Cerebellar cortex (tissue), 1 donor: ENCODE measurements at regions not wholly inside any gene's neighbourhood (a gene's known extent, or its start where the extent isn't known, plus 50 kb on each side); places are given as distances from the start of the nearest gene placed in this dataset.
"Not testable (repeated sequence)": the region's sequence is repeated elsewhere in the genome, so short reads cannot be mapped to it uniquely, and the experiment has no call there.

Source experiments
- DNase-seq: peaks from one replicate; pipeline ENCODE4 v3.0.0-alpha.2; 2015; ENCODE audit warnings: low spot score

- DNase-seq, result no peak
Observed at GRCh38 chr6:51479296-51479695, 608.1 kb downstream of the PKHD1 start.

DNA sequence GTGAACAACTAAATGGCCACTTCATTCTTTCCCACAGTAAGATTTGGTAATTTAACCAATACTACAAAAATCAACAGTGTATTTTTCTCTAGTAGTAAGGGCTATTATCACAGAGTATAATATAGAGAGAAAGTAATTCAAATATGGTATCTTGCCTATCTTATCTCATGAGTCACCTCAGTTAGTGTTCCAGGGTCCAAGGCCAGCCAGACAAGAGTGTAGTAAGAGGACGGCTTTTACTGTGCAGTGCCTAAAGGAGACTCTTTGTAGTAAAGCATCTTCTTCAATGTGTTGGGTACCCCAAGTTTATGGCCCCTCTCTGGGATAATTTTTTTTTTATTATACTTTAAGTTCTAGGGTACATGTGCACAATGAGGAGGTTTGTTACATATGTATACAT is 607.4 kb downstream of the PKHD1 start:
- DNase-seq, result no peak

- DNase-seq, result not testable (repeated sequence)
Observed at GRCh38 chr6:51485869-51486268, 601.5 kb downstream of the PKHD1 start.

DNA sequence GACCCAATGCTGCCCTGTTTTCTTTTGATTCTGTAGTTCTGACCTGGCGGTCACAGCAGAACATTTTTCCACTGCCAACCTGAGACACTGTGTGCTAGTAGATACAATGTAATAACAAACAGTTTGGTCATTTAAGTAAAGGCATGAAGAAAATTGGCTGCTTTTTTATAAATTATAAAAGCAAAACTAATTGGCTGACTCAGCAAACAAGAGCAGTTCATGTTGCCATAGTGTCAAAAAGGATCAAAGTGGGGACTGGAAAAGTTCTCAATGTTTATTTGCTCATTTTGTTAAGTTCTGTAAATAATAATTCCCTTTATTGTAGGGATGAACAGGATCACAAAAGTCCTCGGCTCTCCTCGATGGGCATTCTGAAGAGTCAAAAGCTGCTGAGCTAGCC is 599.5 kb downstream of the PKHD1 start:
- DNase-seq, result no peak

DNA sequence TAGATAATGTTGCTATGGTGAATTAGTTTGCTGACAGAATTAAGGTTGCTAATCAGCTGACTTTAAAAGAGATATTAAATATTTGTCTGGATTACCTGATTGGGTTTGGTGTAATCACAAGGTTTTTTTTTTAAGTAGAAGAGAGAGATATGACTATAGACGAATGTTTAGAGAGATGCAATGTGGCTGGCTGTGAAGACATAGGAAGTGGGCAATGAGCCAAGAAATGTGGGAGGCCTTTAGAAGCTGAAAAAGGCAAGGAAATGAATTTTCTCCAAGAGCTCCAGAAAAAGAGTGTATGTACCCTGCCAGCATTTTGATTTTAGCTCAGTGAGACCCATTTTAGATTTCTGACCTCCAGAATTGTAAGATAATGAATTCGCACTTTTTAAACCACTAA is 598.3 kb downstream of the PKHD1 start:
- no peak for DNase-seq

DNA sequence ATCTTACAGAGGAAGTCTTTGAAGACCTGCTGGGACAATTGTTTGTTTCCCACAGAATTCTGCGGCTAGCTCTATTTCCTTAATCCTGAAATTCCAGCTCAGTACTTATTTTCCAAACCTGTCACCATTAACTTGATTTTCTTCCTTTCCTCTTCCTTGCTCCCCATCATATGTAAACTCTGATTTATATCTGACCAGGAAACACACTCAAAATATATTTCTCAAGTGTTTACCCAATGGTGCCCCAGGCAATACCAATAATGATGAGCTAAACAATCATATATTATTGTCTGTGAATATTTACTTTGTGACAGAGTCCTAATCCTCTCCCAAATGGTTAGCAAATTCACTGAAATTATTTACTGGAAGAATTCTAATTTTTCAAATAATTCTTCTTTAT is 597.3 kb downstream of the PKHD1 start:
- no peak for DNase-seq

DNA sequence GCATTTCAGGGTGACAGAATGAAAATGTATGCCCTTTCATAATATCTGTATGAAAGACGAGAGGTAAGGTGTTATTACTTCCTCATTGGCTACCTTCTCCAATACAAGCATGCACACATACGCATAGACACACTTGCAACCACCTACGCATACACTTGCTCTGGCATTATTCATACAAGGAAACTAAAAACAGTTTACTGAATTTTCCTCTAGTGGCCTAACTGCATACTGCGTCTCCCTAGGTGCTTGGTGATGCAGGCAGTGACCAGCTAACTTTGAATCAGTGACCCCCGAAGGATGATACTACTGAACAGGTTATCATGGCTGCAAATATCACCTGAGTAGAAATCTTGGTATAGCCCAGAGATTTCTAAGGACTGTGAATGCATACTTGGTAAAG is 593.1 kb downstream of the PKHD1 start:
- DNase-seq, result no peak

DNA sequence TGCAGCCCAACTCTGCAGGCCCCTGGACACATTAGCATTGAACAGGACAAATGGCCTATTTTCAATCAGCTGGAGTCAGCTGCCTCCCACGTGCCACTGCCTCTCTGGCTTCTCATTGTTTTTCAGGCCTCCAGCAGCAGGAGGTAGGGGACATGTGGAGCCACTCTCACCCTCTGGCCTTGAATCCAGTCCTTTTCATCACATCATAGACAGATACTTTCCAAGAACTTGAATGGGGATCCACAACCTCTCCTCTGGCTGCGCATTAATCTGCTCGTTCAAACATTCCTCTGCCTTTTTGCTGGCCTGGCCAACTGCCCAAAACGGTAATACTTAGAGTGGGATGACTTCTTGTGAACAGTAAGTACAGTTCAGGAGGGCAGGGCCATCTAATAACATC is 592.3 kb downstream of the PKHD1 start:
- DNase-seq, result peak; percentile 25

DNA sequence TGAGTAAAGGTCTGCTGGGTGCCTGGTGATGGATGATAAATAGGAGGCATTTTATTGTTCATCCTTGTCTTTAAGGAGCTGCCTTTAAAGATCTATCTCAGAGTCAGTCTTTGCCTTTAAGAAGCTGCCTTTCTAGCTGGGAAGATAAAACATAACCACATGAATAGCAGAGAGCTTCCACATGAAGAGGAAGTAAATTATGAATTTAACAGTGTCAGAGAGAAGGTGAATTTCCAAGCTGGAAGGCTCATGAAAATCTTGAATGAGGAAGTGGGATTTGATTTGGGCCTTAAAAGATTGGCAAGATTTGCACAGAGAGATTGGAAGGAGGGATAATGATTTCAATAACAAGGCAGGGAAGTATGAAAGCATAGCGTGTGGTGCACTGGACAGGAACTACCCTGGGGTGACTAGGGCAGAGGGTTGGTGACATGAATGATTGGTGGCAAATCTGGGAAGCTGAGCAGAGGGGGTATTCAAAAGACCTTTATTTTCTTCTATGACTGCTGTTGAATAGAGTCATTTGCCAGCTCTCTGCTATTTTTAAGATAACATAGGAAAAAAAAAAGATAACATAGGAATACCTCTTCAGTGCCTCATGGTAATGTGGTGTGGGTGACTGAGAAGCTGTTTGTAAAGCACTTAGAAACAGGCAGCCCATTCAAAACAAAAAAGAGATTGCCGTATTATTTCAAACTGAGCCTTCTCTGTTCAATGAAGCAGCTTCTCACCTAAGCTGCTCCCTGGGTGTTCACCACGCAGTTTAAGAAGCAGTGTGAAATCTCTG is 591.6 kb downstream of the PKHD1 start:
- DNase-seq, result no peak

GRCh38 chr6:51502996-51503395 is 584.4 kb downstream of the PKHD1 start:
- DNase-seq, result no peak

- no peak for DNase-seq
Observed at GRCh38 chr6:51505434-51505833, 582.0 kb downstream of the PKHD1 start.

DNA sequence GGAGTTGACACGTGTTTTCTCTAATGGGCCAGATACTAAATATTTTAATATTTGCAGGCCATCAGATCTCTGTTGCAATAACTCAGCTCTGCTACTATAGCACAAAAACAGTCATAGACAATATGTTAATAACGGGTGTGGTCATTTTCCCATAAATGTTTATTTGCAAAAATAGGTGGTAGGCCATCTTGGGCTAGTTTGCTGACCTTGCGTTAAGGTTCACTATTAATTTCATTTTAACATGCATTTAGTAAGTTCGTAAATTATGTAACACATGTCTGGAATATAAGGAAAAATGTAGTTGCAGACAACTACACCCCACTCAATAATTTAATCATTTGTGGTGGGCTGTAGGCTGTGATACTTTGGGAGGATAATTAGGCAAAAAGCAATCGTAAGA is 577.8 kb downstream of the PKHD1 start:
- no peak for DNase-seq

DNA sequence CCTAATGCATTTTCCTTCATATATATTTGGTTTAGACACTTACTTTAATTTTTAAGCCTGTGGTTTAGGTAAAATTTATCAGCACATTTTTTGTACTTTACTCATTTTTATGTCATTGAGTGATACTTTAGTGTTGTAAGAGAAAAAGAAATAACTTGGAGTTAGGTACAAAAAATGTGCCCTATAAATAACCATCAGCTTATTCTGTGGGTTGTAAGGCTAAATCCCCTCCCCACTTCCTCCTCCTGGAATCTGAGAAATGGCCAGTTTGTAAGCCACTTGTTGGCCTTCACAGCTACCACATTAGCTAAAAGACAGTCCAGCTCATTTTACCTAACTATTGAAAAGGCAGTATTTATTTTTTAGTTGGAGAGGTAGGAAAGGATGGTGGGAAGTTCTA is 576.3 kb downstream of the PKHD1 start:
- DNase-seq, result no peak

- no peak for DNase-seq
Observed at GRCh38 chr6:51513891-51514747, 573.3 kb downstream of the PKHD1 start.

DNA sequence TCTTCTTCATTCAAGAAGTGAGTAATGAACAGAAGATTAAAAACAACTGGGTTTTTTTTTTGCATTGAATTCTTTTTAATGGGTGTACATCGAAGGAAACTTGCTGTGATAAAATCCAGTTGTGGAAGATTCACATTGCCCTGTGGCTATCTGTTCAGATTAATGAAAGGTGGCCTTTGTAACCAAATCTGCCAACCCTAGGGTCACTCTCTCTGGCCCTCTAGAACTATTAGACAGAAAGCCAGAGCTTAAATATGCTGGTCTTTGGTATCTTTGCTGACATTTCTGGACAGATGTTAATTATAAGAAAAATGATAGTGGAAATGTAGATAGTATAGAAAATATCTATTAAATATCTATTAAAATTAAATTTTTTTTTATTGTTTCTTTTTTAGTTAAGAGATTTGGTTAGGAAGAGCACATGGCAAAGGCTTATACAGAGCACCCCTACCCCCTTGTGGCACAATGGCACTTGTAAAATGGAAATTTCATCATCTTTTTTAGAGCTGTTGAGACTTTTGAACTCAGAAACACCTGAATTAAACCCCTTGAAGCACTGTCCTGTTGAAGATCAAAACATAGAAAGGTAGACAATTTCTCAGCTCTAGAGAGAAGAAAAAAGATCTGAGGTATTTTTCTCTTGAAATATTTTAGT is 572.5 kb downstream of the PKHD1 start:
- DNase-seq, result no peak

DNA sequence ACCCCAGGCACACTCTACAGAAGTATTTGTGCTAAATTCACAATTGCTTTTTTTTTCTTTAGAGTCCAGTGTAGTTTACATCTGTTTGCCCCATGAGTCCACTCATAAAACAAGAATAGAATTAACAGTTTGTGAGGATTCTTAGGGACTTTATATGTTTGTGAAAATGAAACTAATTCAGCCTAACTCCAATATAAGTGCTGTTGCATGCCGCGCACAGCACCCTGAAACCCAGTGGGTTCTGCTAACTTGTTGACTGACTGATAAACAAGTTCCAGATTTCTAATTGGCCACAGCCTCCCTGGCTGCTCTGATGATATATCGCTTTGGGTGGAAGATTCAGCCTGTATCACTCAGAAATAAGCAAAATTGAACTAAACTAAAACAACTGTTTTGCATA is 561.4 kb downstream of the PKHD1 start:
- DNase-seq, result no peak

DNA sequence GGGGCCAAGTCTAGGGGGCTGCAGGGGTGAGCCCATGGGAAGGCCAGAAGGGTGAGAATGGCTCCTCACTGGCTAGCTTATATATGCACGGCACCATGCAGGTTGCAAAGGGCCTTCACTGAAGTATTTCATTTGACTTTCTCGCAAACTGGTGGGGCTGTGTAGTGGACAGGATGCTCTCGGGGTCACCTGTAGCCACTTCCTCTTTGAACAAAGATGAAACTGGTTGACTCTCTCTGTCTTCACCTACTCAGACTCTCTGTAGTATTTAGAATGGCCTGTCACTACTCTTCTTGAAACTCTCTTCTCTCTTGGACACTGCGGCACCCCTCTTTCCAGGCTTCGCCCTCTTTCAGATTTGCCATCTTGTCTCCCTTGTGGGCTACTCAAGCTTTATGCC is 560.5 kb downstream of the PKHD1 start:
- no peak for DNase-seq

DNA sequence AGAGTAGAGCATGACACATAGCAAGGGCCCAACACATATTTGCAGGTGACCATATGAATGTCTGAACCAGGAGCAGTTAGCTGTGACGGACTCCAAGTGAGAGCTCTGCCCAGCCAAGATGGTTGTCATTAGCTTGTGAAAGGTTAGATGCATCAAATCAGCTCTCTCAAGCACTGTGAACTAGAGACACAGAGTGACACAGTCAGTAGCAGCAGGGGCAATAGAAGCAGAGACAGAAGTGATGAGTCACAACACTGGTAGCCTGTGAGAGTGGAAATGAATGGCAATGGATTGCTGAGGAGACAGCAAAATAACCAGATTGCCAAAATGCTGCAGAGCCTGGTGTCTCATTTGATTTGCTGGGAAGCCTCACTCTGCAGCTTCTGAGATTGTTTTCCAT is 558.9 kb downstream of the PKHD1 start:
- DNase-seq, result no peak

DNA sequence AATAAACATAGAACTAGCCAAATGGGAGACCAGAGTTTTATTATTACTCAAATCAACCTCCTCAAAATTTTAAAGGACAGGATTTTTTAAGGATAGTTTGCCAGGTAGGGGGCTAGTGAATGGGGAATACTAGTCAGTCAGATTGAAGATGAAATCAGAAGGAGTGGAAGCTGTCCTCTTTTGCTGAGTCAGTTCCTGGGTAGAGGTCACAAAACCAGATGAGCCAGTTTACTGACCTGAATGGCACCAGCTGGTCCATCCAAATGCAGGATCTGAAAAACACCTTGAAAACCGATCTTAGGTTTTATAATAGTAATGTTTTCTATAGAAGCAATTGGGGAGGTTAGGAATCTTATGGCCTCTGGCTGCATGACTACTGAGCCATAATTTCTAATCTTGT is 558.2 kb downstream of the PKHD1 start:
- DNase-seq, result no peak

- peak; percentile 3 for DNase-seq
Observed at GRCh38 chr6:51531623-51532022, 555.8 kb downstream of the PKHD1 start.

DNA sequence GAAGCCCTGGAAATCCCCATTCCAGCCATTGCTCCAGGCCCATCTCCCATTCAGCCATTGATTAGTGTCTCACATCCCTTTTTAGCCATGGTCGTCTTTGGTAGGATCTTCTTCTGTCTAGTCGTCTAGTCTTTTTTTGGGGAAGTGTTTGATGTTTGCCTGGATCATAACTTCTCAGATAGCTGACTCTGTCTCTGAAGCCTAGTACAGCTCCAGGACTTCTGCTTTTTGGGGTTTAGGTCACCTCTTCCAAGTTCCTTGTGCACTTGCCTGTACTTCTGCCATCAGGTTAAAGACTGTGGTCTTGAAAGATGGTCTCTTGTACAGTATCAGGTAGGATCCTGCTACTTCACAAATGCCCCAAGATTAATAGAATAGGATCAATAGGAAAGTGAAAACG is 553.5 kb downstream of the PKHD1 start:
- DNase-seq, result no peak

GRCh38 chr6:51535327-51535726 is 552.1 kb downstream of the PKHD1 start:
- no peak for DNase-seq

- no peak for DNase-seq
Observed at GRCh38 chr6:51536728-51537127, 550.7 kb downstream of the PKHD1 start.
